ENCODE measurements at regions not wholly inside any gene's neighbourhood (a gene's known extent, or its start where the extent isn't known, plus 50 kb on each side); places are given as distances from the start of the nearest gene placed in this dataset.

- no peak for FAIRE-seq
- ChIA-PET CTCF (no interaction called here), POLR2A (no interaction called here)
- dilution Hi-C loops (cut with MboI; ENCODE audit: extremely low pct_ligation_motif_present, low sequenced_read_pairs) (no loop called here), intact Hi-C loops (cut with micrococcal nuclease) (no loop called here)
- Histone ChIP-seq H3K9me1 (replicated peaks; ENCODE audit: control insufficient read depth, extremely low read depth, insufficient read depth, low read length) (no peaks in the 10 kb centered on the region), H3K4me2 (ENCODE audit: insufficient read depth, low read length) (no peak overlapping the region), H3K36me3 (ENCODE audit: control insufficient read depth in 2 of 2, extremely low read depth in 1 of 2, insufficient read depth in 2 of 2, low read length in 2 of 2) (no peaks in the 10 kb centered on the region), H2AFZ (ENCODE audit: low read depth, low read length) (no peak overlapping the region), H4K20me1 (replicated peaks; ENCODE audit: control insufficient read depth, extremely low read depth, insufficient read depth, low read length) (no peaks in the 10 kb centered on the region), H3K27me3 (ENCODE audit: control insufficient read depth in 2 of 2, insufficient read depth in 2 of 2, low read length in 2 of 2) (peaks cover 0 to 2% of the 10 kb centered on the region in 2 experiments), H3K4me3 (replicated peaks in 1 of 3; ENCODE audit: insufficient read depth in 1 of 3, low read depth in 1 of 3, low read length in 3 of 3) (no peak overlapping the region), H3K79me2 (ENCODE audit: control insufficient read depth, insufficient read depth, low read length) (no peaks in the 10 kb centered on the region), H3K4me1 (ENCODE audit: control insufficient read depth, extremely low read depth, insufficient read depth, low read length) (no peaks in the 10 kb centered on the region), H3K9ac (replicated peaks; ENCODE audit: extremely low read depth, insufficient read depth, low read length) (no peak overlapping the region), H3K9me3 (replicated peaks; ENCODE audit: control insufficient read depth, insufficient read depth, low read length) (no peaks in the 10 kb centered on the region), H3K27ac (ENCODE audit: insufficient read depth, low read depth, low read length) (no peak overlapping the region)
- TF ChIP-seq, protein P1, sequence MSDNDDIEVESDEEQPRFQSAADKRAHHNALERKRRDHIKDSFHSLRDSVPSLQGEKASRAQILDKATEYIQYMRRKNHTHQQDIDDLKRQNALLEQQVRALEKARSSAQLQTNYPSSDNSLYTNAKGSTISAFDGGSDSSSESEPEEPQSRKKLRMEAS (IDR thresholded peaks at IDR 0.05; ENCODE audit: insufficient read depth, insufficient read length): no peak
- TF ChIP-seq FOS (IDR thresholded peaks at IDR 0.05; ENCODE audit: borderline replicate concordance, insufficient read depth, low read length) (no peak), POLR2A (IDR thresholded peaks at IDR 0.05; ENCODE audit: low read depth, low read length) (no peak), JUN (IDR thresholded peaks at IDR 0.05; ENCODE audit: borderline replicate concordance, insufficient read depth, insufficient read length, low read depth) (no peak), EZH2 (IDR thresholded peaks at IDR 0.05; ENCODE audit: borderline replicate concordance, low read depth, low read length, severe bottlenecking) (no peak), MYC (IDR thresholded peaks at IDR 0.05; ENCODE audit: low read depth, low read length) (no peak), GATA2 (IDR thresholded peaks at IDR 0.05; ENCODE audit: insufficient read depth, insufficient read length, low read depth, low read length) (no peak), POLR2AphosphoS5 (IDR thresholded peaks at IDR 0.05; ENCODE audit: insufficient read depth, low read depth, low read length) (no peak)
- TF ChIP-seq, protein P2, sequence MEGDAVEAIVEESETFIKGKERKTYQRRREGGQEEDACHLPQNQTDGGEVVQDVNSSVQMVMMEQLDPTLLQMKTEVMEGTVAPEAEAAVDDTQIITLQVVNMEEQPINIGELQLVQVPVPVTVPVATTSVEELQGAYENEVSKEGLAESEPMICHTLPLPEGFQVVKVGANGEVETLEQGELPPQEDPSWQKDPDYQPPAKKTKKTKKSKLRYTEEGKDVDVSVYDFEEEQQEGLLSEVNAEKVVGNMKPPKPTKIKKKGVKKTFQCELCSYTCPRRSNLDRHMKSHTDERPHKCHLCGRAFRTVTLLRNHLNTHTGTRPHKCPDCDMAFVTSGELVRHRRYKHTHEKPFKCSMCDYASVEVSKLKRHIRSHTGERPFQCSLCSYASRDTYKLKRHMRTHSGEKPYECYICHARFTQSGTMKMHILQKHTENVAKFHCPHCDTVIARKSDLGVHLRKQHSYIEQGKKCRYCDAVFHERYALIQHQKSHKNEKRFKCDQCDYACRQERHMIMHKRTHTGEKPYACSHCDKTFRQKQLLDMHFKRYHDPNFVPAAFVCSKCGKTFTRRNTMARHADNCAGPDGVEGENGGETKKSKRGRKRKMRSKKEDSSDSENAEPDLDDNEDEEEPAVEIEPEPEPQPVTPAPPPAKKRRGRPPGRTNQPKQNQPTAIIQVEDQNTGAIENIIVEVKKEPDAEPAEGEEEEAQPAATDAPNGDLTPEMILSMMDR (IDR thresholded peaks at IDR 0.05; ENCODE audit: extremely low read depth in 1 of 2, insufficient read depth in 1 of 2, low read depth in 1 of 2, low read length in 2 of 2): no peak
- DNase-seq (ENCODE audit: low read depth, low spot score): no peak
- BruUV-seq (replicated peaks): no TSS peak
Observed at GRCh38 chr9:17876687-17877086, 297.8 kb downstream of the SH3GL2 start.
